Adrenal gland (tissue), 9 donors: ENCODE measurements at regions not wholly inside any gene's neighbourhood (a gene's known extent, or its start where the extent isn't known, plus 50 kb on each side); places are given as distances from the start of the nearest gene placed in this dataset.

Source experiments
- DNase-seq, 7 donors: peaks; one replicate each; pipeline ENCODE4 v3.0.0-alpha.2; 2019 to 2020
- H3K27ac ChIP-seq, 5 donors: fragments of 200-600 bp; sonication (generic) in 4 of 5; 1 replicate in 3 of 5; 2 replicates in 2 of 5; pipeline versions ENCODE4 v1.5.1 to v1.8.0; 2016 to 2020; ENCODE audit warnings: mild to moderate bottlenecking in 1 of 5
- H3K27me3 ChIP-seq: fragments of 200-600 bp; 2 replicates; pipeline ENCODE4 v1.8.0; 2021
- H3K36me3 ChIP-seq, 2 donors: fragments of 200-600 bp; replicated peaks in 1 of 2; 1 replicate in 1 of 2; 2 replicates in 1 of 2; pipeline versions ENCODE4 v1.5.1 to v1.8.0; 2018 to 2022
- H3K4me1 ChIP-seq, 2 donors: fragments of 200-600 bp; replicated peaks in 1 of 2; 1 replicate in 1 of 2; 2 replicates in 1 of 2; pipeline versions ENCODE4 v1.5.1 to v1.8.0; 2018 to 2021
- H3K4me3 ChIP-seq, 4 donors: fragments of 200-600 bp; sonication (generic) in 3 of 4; one replicate each; pipeline ENCODE4 v1.5.1; 2016 to 2018
- H3K9me3 ChIP-seq, 3 donors: fragments of 200-600 bp; sonication (generic) in 1 of 3; replicated peaks in 1 of 3; 1 replicate in 2 of 3; 2 replicates in 1 of 3; pipeline versions ENCODE4 v1.5.1 to v1.8.0; 2016 to 2021
- CTCF ChIP-seq, 6 experiments: fragments of 450-650 bp in 4 of 6; fragments of 200-600 bp in 2 of 6; sonication (generic) in 1 of 6; IDR thresholded peaks; 1 replicate in 5 of 6; 2 replicates in 1 of 6; pipeline versions ENCODE4 v1.5.1 to v1.8.0; 2016 to 2021; ENCODE audit warnings: antibody characterized with exemption in 6 of 6, mild to moderate bottlenecking in 2 of 6, moderate library complexity in 1 of 6
- POLR2A ChIP-seq, 2 donors: fragments of 450-650 bp; IDR thresholded peaks; one replicate each; pipeline ENCODE4 v1.6.1; 2017; ENCODE audit warnings: antibody characterized with exemption in 2 of 2, mild to moderate bottlenecking in 2 of 2, moderate library complexity in 1 of 2
- WGBS, 4 donors: extraction: QIAGEN DNeasy Blood & Tissue Kit in 2 of 4; methylation state at CpG; one replicate each; pipeline versions ENCODE4 v1.1.5 to v1.1.7; 2013 to 2017; 5-methylcytosine and 5-hydroxymethylcytosine counted together
- intact Hi-C, 2 donors: fragments of 100-400 bp; cut with DNase I; formaldehyde crosslinking; loops; one replicate each; pipeline versions ENCODE4 v1.14.1 to v1.15.0; 2022 to 2023
- donor health status: healthy with polysubstance abuse.
- donor health status: Bipolar disorder and iron deficiency.
- donor health status: DM: yes; HTN: yes; CAD: no.
- donor health status: DM: no; HTN: no; CAD: no.
- donor health status: DM: no; HTN: no; CAD: no.

GRCh38 chr7:50228148-50228547 lies 76.4 kb upstream of the IKZF1 start:
- 48 to 60% (median 56%) methylated on average over 4 of the region's 4 CpGs for WGBS, 4 donors
- DNase-seq = no peak
- intact Hi-C loops = no loop called here

GRCh38 chr7:50227726-50228125 lies 76.8 kb upstream of the IKZF1 start:
- no peak for DNase-seq
- H3K9me3 ChIP-seq = no peaks in the 10 kb centered on the region
- WGBS, 4 donors = 59 to 70% (median 65%) methylated on average over 6 of the region's 6 CpGs
- TF ChIP-seq POLR2A (IDR thresholded peaks at IDR 0.05) (no peak), CTCF (IDR thresholded peaks at IDR 0.05) (no peak)
- no peaks in the 10 kb centered on the region for H3K27me3 ChIP-seq
- no peak overlapping the region for H3K4me3 ChIP-seq
- H3K27ac ChIP-seq = no peak overlapping the region
- H3K4me1 ChIP-seq = no peaks in the 10 kb centered on the region
- intact Hi-C loops = no loop called here
- H3K36me3 ChIP-seq = no peaks in the 10 kb centered on the region

More at GRCh38 chr7:50228148-50228547, 76.4 kb upstream of the IKZF1 start:
- no peak overlapping the region for H3K4me3 ChIP-seq
- H3K9me3 ChIP-seq = no peaks in the 10 kb centered on the region
- no peaks in the 10 kb centered on the region for H3K36me3 ChIP-seq
- no peaks in the 10 kb centered on the region for H3K4me1 ChIP-seq
- no peak overlapping the region for H3K27ac ChIP-seq
- TF ChIP-seq CTCF (IDR thresholded peaks at IDR 0.05) (no peak), POLR2A (IDR thresholded peaks at IDR 0.05) (no peak)
- H3K27me3 ChIP-seq = no peaks in the 10 kb centered on the region

- Histone ChIP-seq H3K27me3 (no peaks in the 10 kb centered on the region), H3K4me1 (no peaks in the 10 kb centered on the region), H3K4me3 (no peak overlapping the region), H3K9me3 (peaks cover 0 to 5% (median 0%) of the 10 kb centered on the region in 3 donors), H3K27ac (no peak overlapping the region), H3K36me3 (no peaks in the 10 kb centered on the region)
- DNase-seq = peak in 1 of 7 donors; percentile 35
- 66 to 75% (median 68%) methylated on average over 3 of the region's 3 CpGs for WGBS, 4 donors
- no peak for TF ChIP-seq CTCF (IDR thresholded peaks at IDR 0.05)
- intact Hi-C loops = no loop called here
Measured at GRCh38 chr7:50226669-50227068, 77.8 kb upstream of the IKZF1 start.

GRCh38 chr7:50226145-50226544 lies 78.4 kb upstream of the IKZF1 start:
- no peak for TF ChIP-seq CTCF (IDR thresholded peaks at IDR 0.05)
- TF ChIP-seq POLR2A (IDR thresholded peaks at IDR 0.05) = no peak
- no peak overlapping the region for H3K27ac ChIP-seq
- DNase-seq = no peak
- no peaks in the 10 kb centered on the region for H3K27me3 ChIP-seq
- peaks cover 0 to 6% (median 0%) of the 10 kb centered on the region in 3 donors for H3K9me3 ChIP-seq
- H3K4me3 ChIP-seq = no peak overlapping the region
- intact Hi-C loops = no loop called here
- no peaks in the 10 kb centered on the region for H3K4me1 ChIP-seq
- H3K36me3 ChIP-seq = no peaks in the 10 kb centered on the region
- 48 to 63% (median 56%) methylated on average over 3 of the region's 3 CpGs for WGBS, 4 donors
